CD4-positive, alpha-beta T cell (primary cell): ENCODE measurements at regions not wholly inside any gene's neighbourhood (a gene's known extent, or its start where the extent isn't known, plus 50 kb on each side); places are given as distances from the start of the nearest gene placed in this dataset.
"Not testable (repeated sequence)": the region's sequence is repeated elsewhere in the genome, so short reads cannot be mapped to it uniquely, and the experiment has no call there.

Experiments used
- ATAC-seq: fragments of 200-7000 bp; cut with Tn5 transposase; one replicate; pipeline ENCODE4 v1.10.0; 2022; ENCODE audit warnings: mild to moderate bottlenecking; ENCODE audit not compliant: poor library complexity
- CTCF ChIA-PET: fragments of 350-600 bp; sonication (Branson Sonifier 250); formaldehyde crosslinking; loops from one replicate; lab custom pipeline; 2021; ENCODE audit warnings: antibody characterized with exemption, inconsistent platforms; lab: Charles Lee
- POLR2A ChIA-PET: fragments of 350-600 bp; sonication (Branson Sonifier 250); formaldehyde crosslinking; loops from one replicate; lab custom pipeline; 2021; ENCODE audit warnings: antibody characterized with exemption, inconsistent platforms; lab: Charles Lee
- DNase-seq, 14 experiments: peaks; one replicate each; pipeline ENCODE4 v3.0.0-alpha.2; 2013 to 2020; ENCODE audit warnings: mixed read lengths in 2 of 14
- H3K27ac ChIP-seq, 2 donors: one replicate each; pipeline versions ENCODE4 v1.5.1 to v1.7.0; 2013; ENCODE audit warnings: low read length in 2 of 2, low read depth in 1 of 2, mild to moderate bottlenecking in 1 of 2
- H3K27me3 ChIP-seq, 2 experiments: 1 replicate in 1 of 2; 2 replicates in 1 of 2; pipeline versions ENCODE4 v1.6.1 to v1.7.0; 2013; ENCODE audit warnings: low read length in 2 of 2, control low read depth in 1 of 2, mild to moderate bottlenecking in 1 of 2, moderate library complexity in 1 of 2; ENCODE audit not compliant: insufficient read depth in 2 of 2, control insufficient read depth in 1 of 2
- H3K36me3 ChIP-seq: one replicate; pipeline ENCODE4 v1.6.1; 2013; ENCODE audit warnings: low read length, control low read depth; ENCODE audit not compliant: insufficient read depth
- H3K4me1 ChIP-seq: one replicate; pipeline ENCODE4 v1.6.1; 2013; ENCODE audit warnings: low read length, control low read depth; ENCODE audit not compliant: insufficient read depth
- H3K4me3 ChIP-seq: one replicate; pipeline ENCODE4 v1.5.1; 2013; ENCODE audit warnings: mild to moderate bottlenecking, low read length, moderate library complexity
- H3K9me3 ChIP-seq, 2 experiments: 1 replicate in 1 of 2; 2 replicates in 1 of 2; pipeline versions ENCODE4 v1.6.1 to v1.7.0; 2013; ENCODE audit warnings: low read length in 2 of 2, mild to moderate bottlenecking in 2 of 2, control low read depth in 1 of 2, moderate library complexity in 1 of 2; ENCODE audit not compliant: control insufficient read depth in 1 of 2, insufficient read depth in 1 of 2
- H3K27ac Mint-ChIP-seq: one replicate; pipeline ENCODE4 v1.8.0; 2020; ENCODE audit warnings: mixed read lengths
- H3K27me3 Mint-ChIP-seq: one replicate; pipeline ENCODE4 v1.8.0; 2021; ENCODE audit warnings: mixed read lengths
- H3K36me3 Mint-ChIP-seq: one replicate; pipeline ENCODE4 v1.8.0; 2021; ENCODE audit warnings: low read depth, mixed read lengths
- H3K4me1 Mint-ChIP-seq: one replicate; pipeline ENCODE4 v1.8.0; 2021; ENCODE audit warnings: low read depth, mixed read lengths
- H3K4me3 Mint-ChIP-seq: one replicate; pipeline ENCODE4 v1.8.0; 2020; ENCODE audit warnings: mild to moderate bottlenecking, mixed read lengths
- H3K9me3 Mint-ChIP-seq: one replicate; pipeline ENCODE4 v1.8.0; 2020; ENCODE audit warnings: mixed read lengths
- intact Hi-C, 2 experiments: fragments of 100-400 bp; cut with DNase I in 1 of 2; cut with micrococcal nuclease in 1 of 2; formaldehyde crosslinking; loops; one replicate each; pipeline versions ENCODE4 v1.15.1 to v1.9.0; 2023 to 2025; cut with DNase I, micrococcal nuclease
- TF ChIP-seq, protein P1 (sequence below): fragments of 200-600 bp; IDR thresholded peaks from one replicate; pipeline ENCODE4 v1.8.0; 2022; ENCODE audit warnings: antibody characterized with exemption, mild to moderate bottlenecking

DNA sequence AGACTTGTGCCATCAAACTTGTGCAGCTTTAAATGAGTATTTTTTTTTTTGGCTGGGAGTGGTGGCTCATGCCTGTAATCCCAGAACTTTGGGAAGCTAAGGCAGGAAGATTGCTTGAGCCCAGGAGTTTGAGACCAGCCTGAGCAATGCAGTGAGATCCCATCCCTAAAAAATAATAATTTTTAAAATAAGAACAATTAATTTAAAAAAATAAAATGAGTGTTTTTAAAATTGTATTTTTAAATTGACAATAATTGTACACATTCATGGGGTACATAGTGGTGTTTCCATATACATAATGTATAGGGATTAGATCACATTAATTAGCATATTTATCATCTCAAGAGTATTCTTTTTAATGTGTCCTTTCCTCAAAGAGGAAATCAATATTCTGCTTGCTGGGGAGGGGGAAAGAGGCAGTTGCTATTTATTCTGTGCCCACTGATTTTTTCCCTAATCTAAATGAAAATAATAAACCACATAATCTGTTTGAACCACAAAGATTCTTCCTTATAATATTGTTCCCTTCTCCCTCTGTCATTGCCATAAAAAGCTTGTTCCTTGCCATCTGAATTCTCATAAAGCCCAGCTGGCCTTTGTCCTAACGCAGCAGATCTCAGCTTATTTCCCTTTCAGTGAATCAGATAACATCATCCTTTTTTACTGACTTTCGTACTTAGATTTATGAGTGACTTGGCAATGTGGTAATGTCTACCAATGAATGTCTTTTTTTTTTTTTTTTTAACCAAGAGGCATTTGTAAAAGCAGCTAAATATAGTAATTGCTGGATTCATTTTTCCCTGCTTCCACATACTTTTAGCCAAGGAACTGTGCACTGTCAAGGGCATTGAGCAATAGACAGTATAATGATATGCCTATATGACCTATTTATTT is 81.8 kb upstream of the RUBCNL start:
- ATAC-seq, result no peak
- ChIA-PET POLR2A (no interaction called here), CTCF (interaction anchor here (0.6 kb wide), 1 partner anchor 302 kb away, joined by 3 read pairs; no protein-coding TSS in a partner anchor)
- TF ChIP-seq, protein P1, sequence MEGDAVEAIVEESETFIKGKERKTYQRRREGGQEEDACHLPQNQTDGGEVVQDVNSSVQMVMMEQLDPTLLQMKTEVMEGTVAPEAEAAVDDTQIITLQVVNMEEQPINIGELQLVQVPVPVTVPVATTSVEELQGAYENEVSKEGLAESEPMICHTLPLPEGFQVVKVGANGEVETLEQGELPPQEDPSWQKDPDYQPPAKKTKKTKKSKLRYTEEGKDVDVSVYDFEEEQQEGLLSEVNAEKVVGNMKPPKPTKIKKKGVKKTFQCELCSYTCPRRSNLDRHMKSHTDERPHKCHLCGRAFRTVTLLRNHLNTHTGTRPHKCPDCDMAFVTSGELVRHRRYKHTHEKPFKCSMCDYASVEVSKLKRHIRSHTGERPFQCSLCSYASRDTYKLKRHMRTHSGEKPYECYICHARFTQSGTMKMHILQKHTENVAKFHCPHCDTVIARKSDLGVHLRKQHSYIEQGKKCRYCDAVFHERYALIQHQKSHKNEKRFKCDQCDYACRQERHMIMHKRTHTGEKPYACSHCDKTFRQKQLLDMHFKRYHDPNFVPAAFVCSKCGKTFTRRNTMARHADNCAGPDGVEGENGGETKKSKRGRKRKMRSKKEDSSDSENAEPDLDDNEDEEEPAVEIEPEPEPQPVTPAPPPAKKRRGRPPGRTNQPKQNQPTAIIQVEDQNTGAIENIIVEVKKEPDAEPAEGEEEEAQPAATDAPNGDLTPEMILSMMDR, result no peak
- Histone ChIP-seq H3K4me1 (no peaks in the 10 kb centered on the region), H3K27ac (no peak overlapping the region), H3K36me3 (no peaks in the 10 kb centered on the region), H3K4me3 (no peak overlapping the region), H3K27me3 (no peaks in the 10 kb centered on the region), H3K9me3 (no peaks in the 10 kb centered on the region)
- Mint-ChIP-seq H3K27me3 (no peaks in the 10 kb centered on the region), H3K4me1 (no peaks in the 10 kb centered on the region), H3K4me3 (no peak overlapping the region), H3K9me3 (no peaks in the 10 kb centered on the region), H3K36me3 (no peaks in the 10 kb centered on the region), H3K27ac (no peak overlapping the region)
- intact Hi-C loops, result no loop called here
- DNase-seq, result no peak

DNA sequence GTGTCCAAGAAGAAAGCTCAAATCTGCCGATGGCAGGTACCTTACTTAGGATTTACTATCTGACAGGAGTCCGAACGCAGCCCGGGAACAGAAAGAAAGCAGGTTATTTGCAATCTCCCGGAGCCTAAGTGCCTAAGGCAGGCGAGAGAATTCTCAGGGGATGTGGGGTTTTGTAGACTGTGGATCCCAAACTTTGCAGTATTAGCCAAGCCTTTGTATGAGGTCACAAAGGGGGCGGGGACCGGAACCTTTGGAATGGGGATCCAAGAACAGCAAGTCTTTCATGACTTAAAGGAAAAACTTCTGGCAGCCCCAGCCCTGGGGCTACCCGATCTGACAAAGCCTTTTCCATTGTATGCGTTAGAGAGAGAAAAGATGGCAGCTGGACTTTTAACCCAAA is 80.6 kb upstream of the RUBCNL start:
- H3K4me1 Mint-ChIP-seq, H3K27ac Mint-ChIP-seq, H3K36me3 Mint-ChIP-seq, H3K9me3 ChIP-seq, H3K9me3 Mint-ChIP-seq, H3K27ac ChIP-seq, DNase-seq, H3K27me3 Mint-ChIP-seq, H3K27me3 ChIP-seq, H3K36me3 ChIP-seq, CTCF ChIA-PET, intact Hi-C loops, H3K4me3 ChIP-seq, POLR2A ChIA-PET, H3K4me1 ChIP-seq, ATAC-seq, H3K4me3 Mint-ChIP-seq: not testable (repeated sequence)

DNA sequence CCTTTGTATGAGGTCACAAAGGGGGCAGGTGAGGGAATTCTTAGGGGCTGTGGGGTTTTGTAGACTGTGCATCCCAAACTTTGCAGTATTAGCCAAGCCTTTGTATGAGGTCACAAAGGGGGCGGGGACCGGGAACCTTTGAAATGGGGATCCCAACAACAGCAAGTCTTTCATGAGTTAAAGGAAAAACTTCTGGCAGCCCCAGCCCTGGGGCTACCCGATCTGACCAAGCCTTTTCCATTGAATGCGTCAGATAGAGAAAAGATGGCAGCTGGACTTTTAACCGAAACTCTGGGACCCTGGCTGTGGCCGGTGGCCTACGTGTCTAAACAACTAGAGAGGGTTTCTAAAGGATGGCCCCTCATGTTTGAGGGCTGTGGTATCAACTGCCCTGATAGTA is 79.0 kb upstream of the RUBCNL start:
- H3K27me3 ChIP-seq, POLR2A ChIA-PET, H3K27ac ChIP-seq, H3K27ac Mint-ChIP-seq, H3K4me1 ChIP-seq, H3K27me3 Mint-ChIP-seq, H3K36me3 Mint-ChIP-seq, H3K4me3 ChIP-seq, H3K4me3 Mint-ChIP-seq, DNase-seq, H3K4me1 Mint-ChIP-seq, intact Hi-C loops, H3K9me3 ChIP-seq, CTCF ChIA-PET, H3K36me3 ChIP-seq, ATAC-seq, H3K9me3 Mint-ChIP-seq: not testable (repeated sequence)

DNA sequence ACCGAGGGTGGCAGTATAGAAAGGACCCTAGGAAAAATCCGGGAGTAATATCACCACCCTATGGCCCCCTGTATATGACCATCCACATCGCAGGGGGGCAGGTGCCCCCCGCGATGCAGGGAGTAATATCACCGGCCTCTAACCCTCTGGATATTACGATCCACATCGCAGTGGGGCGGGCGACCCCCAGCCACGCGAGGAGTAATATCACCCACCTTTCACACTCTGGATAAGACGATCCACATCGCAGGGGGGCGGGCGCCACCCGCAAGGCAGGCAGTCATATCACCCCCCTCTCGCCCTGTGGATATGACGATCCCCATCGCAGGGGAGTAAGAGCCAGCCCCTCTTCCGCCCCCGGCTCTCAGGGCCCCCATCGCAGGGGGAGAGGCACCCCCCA is 76.7 kb upstream of the RUBCNL start:
- Mint-ChIP-seq H3K36me3 (no peaks in the 10 kb centered on the region), H3K27me3 (peaks cover 5% of the 10 kb centered on the region), H3K9me3 (peaks cover 5% of the 10 kb centered on the region), H3K4me3 (no peak overlapping the region), H3K27ac (no peak overlapping the region), H3K4me1 (no peaks in the 10 kb centered on the region)
- POLR2A ChIA-PET, result no interaction called here
- Histone ChIP-seq H3K36me3 (no peaks in the 10 kb centered on the region), H3K27ac (no peak overlapping the region), H3K9me3 (peaks cover 0 to 3% of the 10 kb centered on the region in 2 experiments), H3K27me3 (no peaks in the 10 kb centered on the region), H3K4me1 (no peaks in the 10 kb centered on the region), H3K4me3 (no peak overlapping the region)
- TF ChIP-seq, protein P1, result no peak
- intact Hi-C loops, result no loop called here
- no peak for ATAC-seq
- CTCF ChIA-PET, result no interaction called here
- no peak for DNase-seq

DNA sequence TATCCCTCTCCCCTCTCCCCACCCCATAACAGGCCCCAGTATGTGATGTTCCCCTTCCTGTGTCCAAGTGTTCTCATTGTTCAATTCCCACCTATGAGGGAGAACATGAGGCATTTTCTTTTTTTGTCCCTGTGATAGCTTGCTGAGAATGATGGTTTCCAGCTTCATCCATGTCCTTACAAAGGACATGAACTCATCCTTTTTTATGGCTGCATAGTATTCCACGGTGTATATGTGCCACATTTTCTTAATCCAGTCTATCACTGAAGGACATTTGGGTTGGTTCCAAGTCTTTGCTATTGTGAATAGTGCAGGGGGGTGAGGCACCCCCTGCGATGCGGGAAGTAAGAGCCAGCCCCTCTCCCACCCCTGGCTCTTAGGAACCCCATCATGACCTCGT is 73.2 kb upstream of the RUBCNL start:
- ATAC-seq, H3K27me3 Mint-ChIP-seq, H3K4me1 ChIP-seq, H3K4me1 Mint-ChIP-seq, H3K27ac ChIP-seq, DNase-seq, POLR2A ChIA-PET, H3K9me3 Mint-ChIP-seq, H3K27me3 ChIP-seq, H3K36me3 ChIP-seq, H3K4me3 ChIP-seq, H3K27ac Mint-ChIP-seq, H3K9me3 ChIP-seq, CTCF ChIA-PET, intact Hi-C loops, H3K4me3 Mint-ChIP-seq, H3K36me3 Mint-ChIP-seq: not testable (repeated sequence)

DNA sequence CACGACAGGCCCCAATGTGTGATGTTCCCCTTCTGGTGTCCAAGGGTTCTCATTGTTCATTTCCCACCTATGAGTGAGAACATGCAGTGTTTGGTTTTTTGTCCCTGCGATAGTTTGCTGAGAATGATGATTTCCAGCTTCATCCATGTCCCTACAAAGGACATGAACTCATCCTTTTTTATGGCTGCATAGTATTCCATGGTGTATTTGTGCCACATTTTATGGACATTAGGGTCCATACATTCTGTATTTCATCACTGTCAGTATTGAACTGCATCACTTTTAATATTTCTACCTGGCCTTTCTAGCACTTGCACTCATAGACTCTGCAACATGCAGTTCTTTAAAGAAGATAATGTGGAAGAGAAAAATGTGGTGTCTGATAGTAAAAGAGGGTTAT is 70.2 kb upstream of the RUBCNL start:
- ATAC-seq, H3K9me3 ChIP-seq, H3K4me3 ChIP-seq, H3K27ac Mint-ChIP-seq, CTCF ChIA-PET, H3K4me3 Mint-ChIP-seq, H3K27ac ChIP-seq, H3K36me3 Mint-ChIP-seq, H3K4me1 Mint-ChIP-seq, H3K27me3 ChIP-seq, POLR2A ChIA-PET, DNase-seq, H3K4me1 ChIP-seq, H3K27me3 Mint-ChIP-seq, H3K9me3 Mint-ChIP-seq, intact Hi-C loops, H3K36me3 ChIP-seq: not testable (repeated sequence)
